Right ventricle myocardium inferior (tissue), 1 donor: ENCODE measurements at regions not wholly inside any gene's neighbourhood (a gene's known extent, or its start where the extent isn't known, plus 50 kb on each side); places are given as distances from the start of the nearest gene placed in this dataset.
A peak's percentile ranks its signal among the peaks of the same experiment; 100 is the strongest.
"Not testable (repeated sequence)": the region's sequence is repeated elsewhere in the genome, so short reads cannot be mapped to it uniquely, and the experiment has no call there.

ENCODE experiments used
- ATAC-seq: fragments of 200-7000 bp; cut with Tn5 transposase; one replicate; pipeline ENCODE4 v1.9.1; 2020; ENCODE audit warnings: mild to moderate bottlenecking, moderate library complexity
- DNase-seq: peaks from one replicate; pipeline ENCODE4 v3.0.0; 2021; ENCODE audit errors: missing footprints
- intact Hi-C: fragments of 100-400 bp; cut with DNase I; formaldehyde crosslinking; loops from one replicate; pipeline ENCODE4 v1.11.0; 2022
- donor health status: DM: no; HTN: yes; CAD: no; lungs with severe emphysema.

- no peak for DNase-seq
- no peak for ATAC-seq
- intact Hi-C loops: no loop called here
Observed at GRCh38 chr1:81190003-81190402, 610.7 kb upstream of the ADGRL2 start.

- no peak for DNase-seq
- ATAC-seq: no peak
- intact Hi-C loops: no loop called here
Observed at GRCh38 chr1:81187635-81188034, 613.1 kb upstream of the ADGRL2 start.

- peak; percentile 56 for ATAC-seq
- intact Hi-C loops: no loop called here
- no peak for DNase-seq
Observed at GRCh38 chr1:81186261-81186660, 614.5 kb upstream of the ADGRL2 start.

- intact Hi-C loops: no loop called here
Observed at GRCh38 chr1:81183553-81183952, 617.2 kb upstream of the ADGRL2 start.

GRCh38 chr1:81183051-81183450 lies 617.7 kb upstream of the ADGRL2 start:
- DNase-seq: no peak
- intact Hi-C loops: no loop called here
- ATAC-seq: no peak

More at GRCh38 chr1:81183553-81183952, 617.2 kb upstream of the ADGRL2 start:
- ATAC-seq (no peak), DNase-seq (no peak)

- no peak for DNase-seq
- ATAC-seq: no peak
- intact Hi-C loops: no loop called here
Observed at GRCh38 chr1:81179242-81179641, 621.5 kb upstream of the ADGRL2 start.

GRCh38 chr1:81178431-81179093 lies 622.2 kb upstream of the ADGRL2 start:
- DNase-seq, ATAC-seq, intact Hi-C loops: not testable (repeated sequence)

GRCh38 chr1:81174811-81175476 lies 625.8 kb upstream of the ADGRL2 start:
- intact Hi-C loops: no loop called here
- DNase-seq (no peak), ATAC-seq (no peak)

- intact Hi-C loops: no loop called here
- DNase-seq: no peak
- ATAC-seq: no peak
Observed at GRCh38 chr1:81174052-81174451, 626.7 kb upstream of the ADGRL2 start.

- intact Hi-C loops: no loop called here
- DNase-seq: no peak
- no peak for ATAC-seq
Observed at GRCh38 chr1:81172483-81172882, 628.3 kb upstream of the ADGRL2 start.

- ATAC-seq: no peak
- DNase-seq: no peak
- intact Hi-C loops: no loop called here
Observed at GRCh38 chr1:81170721-81171120, 630.0 kb upstream of the ADGRL2 start.

- no peak for ATAC-seq
Observed at GRCh38 chr1:81165963-81166362, 634.8 kb upstream of the ADGRL2 start.

GRCh38 chr1:81160696-81161095 lies 640.0 kb upstream of the ADGRL2 start:
- no peak for DNase-seq
- intact Hi-C loops: no loop called here
- no peak for ATAC-seq

More at GRCh38 chr1:81165963-81166362, 634.8 kb upstream of the ADGRL2 start:
- DNase-seq: no peak
- intact Hi-C loops: no loop called here

- intact Hi-C loops: no loop called here
- no peak for ATAC-seq
Observed at GRCh38 chr1:81158592-81158991, 642.1 kb upstream of the ADGRL2 start.

GRCh38 chr1:81157686-81158085 lies 643.0 kb upstream of the ADGRL2 start:
- DNase-seq (no peak), ATAC-seq (no peak)
- intact Hi-C loops: no loop called here

More at GRCh38 chr1:81158592-81158991, 642.1 kb upstream of the ADGRL2 start:
- DNase-seq: no peak

- DNase-seq (no peak), ATAC-seq (no peak)
- intact Hi-C loops: no loop called here
Observed at GRCh38 chr1:81156887-81157286, 643.8 kb upstream of the ADGRL2 start.

GRCh38 chr1:81155131-81155530 lies 645.6 kb upstream of the ADGRL2 start:
- intact Hi-C loops: no loop called here
- ATAC-seq: no peak
- no peak for DNase-seq

GRCh38 chr1:81151206-81151605 lies 649.5 kb upstream of the ADGRL2 start:
- peak; percentile 31 for ATAC-seq
- intact Hi-C loops: no loop called here
- DNase-seq: no peak

- ATAC-seq: no peak
- intact Hi-C loops: no loop called here
- DNase-seq: no peak
Observed at GRCh38 chr1:81149649-81150325, 650.9 kb upstream of the ADGRL2 start.

- DNase-seq (no peak), ATAC-seq (no peak)
- intact Hi-C loops: no loop called here
Observed at GRCh38 chr1:81144240-81144825, 656.4 kb upstream of the ADGRL2 start.
